Sigmoid colon (tissue), 4 donors: ENCODE measurements at regions not wholly inside any gene's neighbourhood (a gene's known extent, or its start where the extent isn't known, plus 50 kb on each side); places are given as distances from the start of the nearest gene placed in this dataset.

Experiments used
- CTCF ChIP-seq, 4 experiments: fragments of 450-650 bp in 3 of 4; fragments of 200-600 bp in 1 of 4; IDR thresholded peaks; one replicate each; pipeline ENCODE4 v1.5.1; 2016 to 2019; ENCODE audit warnings: antibody characterized with exemption in 4 of 4, mild to moderate bottlenecking in 3 of 4, moderate library complexity in 2 of 4
- POLR2A ChIP-seq, 2 donors: fragments of 450-650 bp; IDR thresholded peaks; one replicate each; pipeline ENCODE4 v1.6.1; 2016; ENCODE audit warnings: antibody characterized with exemption in 2 of 2, mild to moderate bottlenecking in 2 of 2, moderate library complexity in 2 of 2
- POLR2AphosphoS5 ChIP-seq, 4 donors: sonication (generic); formaldehyde crosslinking; IDR thresholded peaks; one replicate each; pipeline ENCODE4 v1.6.1; 2017; ENCODE audit warnings: antibody characterized with exemption in 4 of 4

GRCh38 chr3:188057124-188057523 is 96.8 kb upstream of the LPP start:
- no peak for TF ChIP-seq CTCF (IDR thresholded peaks at IDR 0.05)
- TF ChIP-seq POLR2AphosphoS5 (IDR thresholded peaks at IDR 0.05), result no peak
- no peak for TF ChIP-seq POLR2A (IDR thresholded peaks at IDR 0.05)
